SW 1271 (cell line): ENCODE measurements at regions not wholly inside any gene's neighbourhood (a gene's known extent, or its start where the extent isn't known, plus 50 kb on each side); places are given as distances from the start of the nearest gene placed in this dataset.

Experiments
- DNase-seq, 2 experiments: peaks; one replicate each; lab custom pipeline; 2025; lab: John Stamatoyannopoulos, UW

GRCh38 chr6:134117409-134117808 lies 65.0 kb upstream of the SLC2A12 start:
- DNase-seq, result no peak

- DNase-seq, result no peak
Measured at GRCh38 chr6:134115715-134116074, 63.3 kb upstream of the SLC2A12 start.

DNA sequence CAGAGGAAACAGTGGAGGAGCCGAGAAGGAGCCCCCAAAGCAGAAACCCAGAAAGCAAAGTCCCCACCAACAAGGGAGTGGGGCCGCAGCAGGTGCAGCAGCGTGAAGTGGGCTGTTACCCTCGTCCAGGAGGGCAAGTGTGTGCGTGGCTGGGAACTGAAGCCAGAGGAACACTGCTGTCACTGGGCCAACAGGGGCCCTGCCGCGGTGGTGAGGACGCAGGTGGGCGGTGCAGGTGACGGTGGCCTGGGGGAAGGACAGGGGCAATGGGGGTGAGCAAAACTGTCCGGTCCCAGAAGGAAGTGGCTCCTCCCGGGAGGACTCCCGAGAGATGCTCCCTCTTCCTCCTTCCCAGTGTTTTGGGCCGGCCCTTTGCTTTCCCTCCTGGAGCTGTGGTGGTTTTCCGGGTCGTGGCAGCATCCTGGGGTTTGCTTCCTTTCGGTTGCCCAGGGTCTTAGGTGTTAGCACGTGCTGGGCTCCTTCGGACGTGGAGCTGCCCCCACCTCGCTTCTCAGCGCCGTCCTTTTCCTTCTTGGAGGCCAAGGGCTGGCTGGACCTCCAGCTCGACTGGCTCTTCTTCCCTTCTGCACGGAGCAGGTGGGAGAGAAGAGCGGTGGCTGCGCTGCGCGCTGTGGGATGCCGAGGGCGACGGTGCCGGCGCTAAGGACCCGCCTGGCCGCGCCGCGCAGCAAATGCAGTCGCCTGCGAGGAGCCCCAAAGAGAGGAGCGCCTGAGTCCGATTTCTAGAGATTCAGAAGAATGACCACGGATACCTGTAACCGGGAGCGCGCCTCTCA lies 62.7 kb upstream of the SLC2A12 start:
- no peak for DNase-seq

DNA sequence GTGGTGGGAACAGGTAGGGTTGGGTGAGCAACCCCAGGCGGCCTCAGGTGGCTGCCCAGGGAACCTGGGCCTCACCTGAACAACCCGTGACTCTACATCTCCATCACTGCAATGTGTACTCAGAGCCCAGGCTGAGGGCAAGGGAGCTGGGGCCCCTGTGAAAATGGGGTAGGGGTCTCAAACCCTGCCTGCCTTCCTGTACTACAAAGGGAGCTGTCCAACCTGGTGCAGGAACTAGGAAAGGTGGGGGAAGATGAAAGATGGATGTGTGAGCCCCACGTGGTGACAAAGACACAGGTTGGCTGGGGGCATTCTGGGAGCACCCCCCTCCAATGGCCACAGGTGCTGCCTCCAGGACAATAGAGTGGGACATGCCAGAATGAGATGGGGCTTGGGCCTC lies 62.1 kb upstream of the SLC2A12 start:
- no peak for DNase-seq

GRCh38 chr6:134111726-134112125 lies 59.3 kb upstream of the SLC2A12 start:
- DNase-seq, result no peak

DNA sequence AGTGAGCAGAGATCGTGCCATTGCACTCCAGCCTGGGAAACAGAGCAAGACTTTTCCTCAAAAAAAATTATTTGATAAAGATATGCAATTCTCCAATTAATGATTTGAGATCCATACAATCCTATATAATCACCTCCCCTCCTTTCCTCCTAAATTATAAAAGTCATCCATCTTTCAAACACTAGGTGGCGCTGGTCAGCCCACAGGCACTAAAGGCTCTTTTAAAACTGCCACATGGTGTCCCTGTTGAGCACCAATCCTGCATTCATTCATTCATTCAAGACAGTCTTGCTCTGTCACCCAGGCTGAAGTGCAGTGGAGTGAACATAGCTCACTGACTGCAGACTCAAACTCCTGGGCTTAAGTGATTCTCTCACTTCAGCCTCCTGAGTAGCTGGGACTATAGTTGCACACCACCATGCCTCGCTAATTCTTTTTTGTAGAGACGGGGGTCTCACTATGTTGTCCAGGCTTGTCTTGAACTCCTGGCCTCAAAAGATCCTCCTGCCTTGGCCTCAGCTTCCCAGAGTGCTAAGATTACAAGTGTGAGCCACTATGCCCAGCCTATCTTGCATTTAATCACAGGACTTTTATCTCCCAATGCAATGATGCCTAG lies 58.7 kb upstream of the SLC2A12 start:
- DNase-seq, result peak; percentile 15 to 64

DNA sequence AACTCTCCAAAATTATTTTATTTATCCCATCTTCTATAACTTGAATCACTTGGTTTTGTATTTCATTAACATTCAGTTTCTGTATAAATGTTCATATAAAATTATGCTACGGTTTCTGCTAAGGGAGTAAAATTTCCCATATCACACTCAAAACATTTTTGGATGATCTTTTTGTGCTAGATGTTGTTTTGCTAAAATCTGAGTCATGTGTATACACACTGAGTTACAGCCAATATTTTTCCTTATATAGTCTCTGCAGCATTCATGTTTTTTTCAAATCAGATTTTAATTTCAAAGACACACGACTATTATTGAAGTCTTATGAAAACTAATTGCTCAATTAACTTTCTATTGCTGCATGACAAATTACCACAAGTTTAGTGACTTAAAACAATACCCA lies 54.3 kb upstream of the SLC2A12 start:
- no peak for DNase-seq

GRCh38 chr6:134105940-134106339 lies 53.5 kb upstream of the SLC2A12 start:
- DNase-seq, result no peak

GRCh38 chr6:134103006-134103405 lies 50.6 kb upstream of the SLC2A12 start:
- no peak for DNase-seq
